Ovary (tissue), 3 donors: ENCODE measurements at regions not wholly inside any gene's neighbourhood (a gene's known extent, or its start where the extent isn't known, plus 50 kb on each side); places are given as distances from the start of the nearest gene placed in this dataset.

Experiments
- CTCF ChIP-seq, 3 donors: fragments of 450-650 bp in 2 of 3; fragments of 200-600 bp in 1 of 3; IDR thresholded peaks; one replicate each; pipeline versions ENCODE4 v1.5.1 to v1.8.0; 2016 to 2022; ENCODE audit warnings: antibody characterized with exemption in 3 of 3, mild to moderate bottlenecking in 1 of 3
- POLR2A ChIP-seq: fragments of 450-650 bp; IDR thresholded peaks from one replicate; pipeline ENCODE4 v1.6.1; 2017; ENCODE audit warnings: antibody characterized with exemption, mild to moderate bottlenecking, moderate library complexity
- donor health status: DM: no; HTN: no; CAD: no.

GRCh38 chr3:137325934-137326333 lies 368.2 kb downstream of the IL20RB start:
- TF ChIP-seq CTCF (IDR thresholded peaks at IDR 0.05) (no peak), POLR2A (no peak)
